NT2/D1 (cell line): ENCODE measurements at regions not wholly inside any gene's neighbourhood (a gene's known extent, or its start where the extent isn't known, plus 50 kb on each side); places are given as distances from the start of the nearest gene placed in this dataset.

ENCODE experiments used
- SUZ12 ChIP-seq: IDR thresholded peaks from 2 replicates; pipeline ENCODE4 v1.6.1; 2011; ENCODE audit not compliant: insufficient read length, insufficient read depth; ENCODE audit errors: extremely low read depth
- YY1 ChIP-seq: IDR thresholded peaks from 2 replicates; pipeline ENCODE4 v1.6.1; 2011; ENCODE audit not compliant: insufficient read length, insufficient read depth
- ZNF274 ChIP-seq: IDR thresholded peaks from 2 replicates; pipeline ENCODE4 v1.6.1; 2011; ENCODE audit warnings: mild to moderate bottlenecking, low read depth, low read length

DNA sequence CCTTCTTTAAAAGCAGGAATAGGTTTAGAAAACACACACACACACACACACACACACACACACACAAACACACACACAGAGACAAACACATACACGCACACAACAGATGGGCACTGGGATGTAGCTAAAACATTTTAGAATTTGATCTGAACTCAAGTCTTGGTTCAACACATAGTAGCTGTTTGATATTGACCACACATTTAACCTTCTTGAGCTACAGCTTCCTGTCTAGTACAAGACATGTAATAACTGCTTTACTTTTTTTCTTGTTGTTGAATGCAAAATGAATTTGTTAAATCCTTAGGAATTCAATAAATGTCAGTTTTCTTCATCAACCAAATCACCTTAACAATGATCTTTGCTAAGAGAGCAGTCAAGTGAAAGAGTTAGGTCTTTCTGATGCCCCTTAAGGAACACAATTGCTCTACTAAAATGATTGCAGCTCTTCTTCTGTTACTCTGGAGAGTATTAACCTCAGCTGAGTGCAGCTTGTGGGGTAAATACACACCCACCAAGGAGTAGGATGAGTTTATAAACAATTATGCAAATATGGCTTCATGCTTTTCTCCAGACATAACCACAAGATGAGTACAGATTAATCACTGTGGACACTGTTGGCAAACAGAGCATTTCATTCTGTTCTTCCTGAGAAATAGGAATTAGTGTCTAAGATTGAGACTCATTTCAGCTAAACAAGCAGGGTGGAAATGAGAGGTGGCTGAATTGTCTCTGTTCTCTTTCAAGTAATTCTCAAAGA, 302.9 kb upstream of the PAPPA start:
- TF ChIP-seq YY1 (no peak), SUZ12 (no peak), ZNF274 (no peak)
